ENCODE measurements at regions not wholly inside any gene's neighbourhood (a gene's known extent, or its start where the extent isn't known, plus 50 kb on each side); places are given as distances from the start of the nearest gene placed in this dataset.
A peak's percentile ranks its signal among the peaks of the same experiment; 100 is the strongest.

- Histone ChIP-seq H3K9me2 (no peaks in the 10 kb centered on the region), H3K27ac (ENCODE audit: low read depth in 2 of 2, low read length in 1 of 2) (no peak overlapping the region), H3K9me3 (no peaks in the 10 kb centered on the region), H3K27me3 (ENCODE audit: insufficient read depth) (no peaks in the 10 kb centered on the region), H3K9ac (no peak overlapping the region), H3K4me1 (ENCODE audit: control insufficient read depth in 1 of 2, insufficient read depth in 2 of 2, low read depth in 1 of 2, low read length in 1 of 2) (peaks cover 0 to 4% of the 10 kb centered on the region in 2 experiments; a peak in 1 of 4 replicates), H3K4me2 (no peak overlapping the region), H3K36me3 (replicated peaks in 1 of 2; ENCODE audit: control insufficient read depth in 1 of 2, insufficient read depth in 2 of 2, low read length in 1 of 2) (no peaks in the 10 kb centered on the region), H3F3A (replicated peaks; ENCODE audit: insufficient read depth) (no peaks in the 10 kb centered on the region), H2AFZ (ENCODE audit: low read depth) (no peak overlapping the region), H3K4me3 (ENCODE audit: low read depth in 2 of 2, low read length in 1 of 2) (no peak overlapping the region), H4K20me1 (ENCODE audit: insufficient read depth) (no peaks in the 10 kb centered on the region), H3K79me2 (ENCODE audit: insufficient read depth) (no peaks in the 10 kb centered on the region)
- ChIA-PET CTCF (interaction anchor here (1.0 kb wide), 1 partner anchor 15 kb away, joined by 3 read pairs; no protein-coding TSS in a partner anchor), POLR2A (no interaction called here)
- DNase-seq, result no peak
- TF ChIP-seq, protein P1, sequence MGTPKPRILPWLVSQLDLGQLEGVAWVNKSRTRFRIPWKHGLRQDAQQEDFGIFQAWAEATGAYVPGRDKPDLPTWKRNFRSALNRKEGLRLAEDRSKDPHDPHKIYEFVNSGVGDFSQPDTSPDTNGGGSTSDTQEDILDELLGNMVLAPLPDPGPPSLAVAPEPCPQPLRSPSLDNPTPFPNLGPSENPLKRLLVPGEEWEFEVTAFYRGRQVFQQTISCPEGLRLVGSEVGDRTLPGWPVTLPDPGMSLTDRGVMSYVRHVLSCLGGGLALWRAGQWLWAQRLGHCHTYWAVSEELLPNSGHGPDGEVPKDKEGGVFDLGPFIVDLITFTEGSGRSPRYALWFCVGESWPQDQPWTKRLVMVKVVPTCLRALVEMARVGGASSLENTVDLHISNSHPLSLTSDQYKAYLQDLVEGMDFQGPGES (IDR thresholded peaks at IDR 0.05; ENCODE audit: low read depth, low read length), result no peak
- TF ChIP-seq, protein P2, sequence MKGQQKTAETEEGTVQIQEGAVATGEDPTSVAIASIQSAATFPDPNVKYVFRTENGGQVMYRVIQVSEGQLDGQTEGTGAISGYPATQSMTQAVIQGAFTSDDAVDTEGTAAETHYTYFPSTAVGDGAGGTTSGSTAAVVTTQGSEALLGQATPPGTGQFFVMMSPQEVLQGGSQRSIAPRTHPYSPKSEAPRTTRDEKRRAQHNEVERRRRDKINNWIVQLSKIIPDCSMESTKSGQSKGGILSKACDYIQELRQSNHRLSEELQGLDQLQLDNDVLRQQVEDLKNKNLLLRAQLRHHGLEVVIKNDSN (IDR thresholded peaks at IDR 0.05; ENCODE audit: borderline replicate concordance, low read depth), result no peak
- TF ChIP-seq RCOR1 (IDR thresholded peaks at IDR 0.05; ENCODE audit: low read length), result no peak
- no peak for TF ChIP-seq EP300 (IDR thresholded peaks at IDR 0.05; ENCODE audit: borderline replicate concordance in 1 of 2, low read depth in 1 of 2, low read length in 1 of 2)
- TF ChIP-seq MAX (IDR thresholded peaks at IDR 0.05; ENCODE audit: low read depth), result no peak
- TF ChIP-seq FOSL2 (IDR thresholded peaks at IDR 0.05; ENCODE audit: borderline replicate concordance, low read depth), result no peak
- TF ChIP-seq JUND (IDR thresholded peaks at IDR 0.05), result no peak
- TF ChIP-seq ELF1 (IDR thresholded peaks at IDR 0.05), result no peak
- no peak for TF ChIP-seq SMC3 (IDR thresholded peaks at IDR 0.05; ENCODE audit: low read depth, low read length)
- no peak for TF ChIP-seq FOXJ3 (CRISPR knock-in tag; IDR thresholded peaks at IDR 0.05)
- TF ChIP-seq TCF12 (IDR thresholded peaks at IDR 0.05), result no peak
- TF ChIP-seq NRF1 (IDR thresholded peaks at IDR 0.05; ENCODE audit: low read depth, low read length), result no peak
- TF ChIP-seq CTCF (IDR thresholded peaks at IDR 0.05), result no peak
- no peak for TF ChIP-seq MXI1 (IDR thresholded peaks at IDR 0.05; ENCODE audit: low read depth, low read length)
- WGBS (ENCODE audit: low lambda C conversion rate), result 37% methylated on average over 3 of the region's 5 CpGs
Measured at GRCh38 chr18:47585136-47585535, 333.7 kb upstream of the SKOR2 start.

DNA sequence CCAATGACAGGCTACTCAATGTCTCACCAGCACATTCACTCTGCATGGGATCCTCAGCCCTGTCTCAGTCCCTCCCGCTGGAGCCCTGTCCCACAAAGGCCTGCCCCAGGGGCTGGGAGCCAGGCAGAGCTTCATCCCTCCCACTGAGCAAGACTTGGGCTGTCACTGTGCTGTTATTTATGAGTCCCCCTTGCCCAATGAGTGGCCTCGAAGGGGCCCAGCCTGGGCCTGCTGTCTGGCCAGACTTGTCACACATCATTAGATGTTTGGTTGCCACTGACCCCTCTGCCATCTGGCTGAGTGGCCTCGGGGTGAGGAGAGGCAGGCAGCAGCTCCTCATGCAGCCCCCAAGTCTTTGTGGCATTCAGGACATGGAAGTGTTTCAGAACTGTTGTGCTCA, 330.6 kb upstream of the SKOR2 start:
- CTCF ChIA-PET, result interaction anchor here (1.0 kb wide), 1 partner anchor 167 kb away, joined by 3 read pairs; no protein-coding TSS in a partner anchor
- TF ChIP-seq CTCF (IDR thresholded peaks at IDR 0.05) (no peak), RCOR1 (IDR thresholded peaks at IDR 0.05; ENCODE audit: low read length) (no peak), NFIC (IDR thresholded peaks at IDR 0.05; ENCODE audit: borderline replicate concordance) (no peak), FOXM1 (IDR thresholded peaks at IDR 0.05; ENCODE audit: low read depth) (no peak), NRF1 (IDR thresholded peaks at IDR 0.05; ENCODE audit: low read depth, low read length) (no peak), GATA2 (CRISPR knock-in tag; IDR thresholded peaks at IDR 0.05) (no peak), TCF12 (IDR thresholded peaks at IDR 0.05) (no peak), MXI1 (IDR thresholded peaks at IDR 0.05; ENCODE audit: low read depth, low read length) (no peak), MEF2A (IDR thresholded peaks at IDR 0.05; ENCODE audit: borderline replicate concordance, low read depth) (no peak), MAX (IDR thresholded peaks at IDR 0.05; ENCODE audit: low read depth) (no peak), FOSL2 (IDR thresholded peaks at IDR 0.05; ENCODE audit: borderline replicate concordance, low read depth) (no peak), GABPA (IDR thresholded peaks at IDR 0.05; ENCODE audit: low read depth) (no peak), TEAD4 (IDR thresholded peaks at IDR 0.05; ENCODE audit: borderline replicate concordance, insufficient read depth) (no peak), CHD2 (IDR thresholded peaks at IDR 0.05; ENCODE audit: low read length, partially characterized antibody) (no peak)

More for the DNA sequence above, 330.6 kb upstream of the SKOR2 start:
- Histone ChIP-seq H3K9me2 (no peaks in the 10 kb centered on the region), H3K9ac (no peak overlapping the region), H3K27ac (ENCODE audit: low read depth in 2 of 2, low read length in 1 of 2) (no peak overlapping the region), H3K36me3 (replicated peaks in 1 of 2; ENCODE audit: control insufficient read depth in 1 of 2, insufficient read depth in 2 of 2, low read length in 1 of 2) (no peaks in the 10 kb centered on the region), H3K4me2 (no peak overlapping the region), H3K4me1 (ENCODE audit: control insufficient read depth in 1 of 2, insufficient read depth in 2 of 2, low read depth in 1 of 2, low read length in 1 of 2) (peaks cover 0 to 4% of the 10 kb centered on the region in 2 experiments; a peak in 1 of 4 replicates), H3K79me2 (ENCODE audit: insufficient read depth) (no peaks in the 10 kb centered on the region), H4K20me1 (ENCODE audit: insufficient read depth) (no peaks in the 10 kb centered on the region), H3F3A (replicated peaks; ENCODE audit: insufficient read depth) (no peaks in the 10 kb centered on the region), H3K27me3 (ENCODE audit: insufficient read depth) (no peaks in the 10 kb centered on the region), H3K9me3 (no peaks in the 10 kb centered on the region), H2AFZ (ENCODE audit: low read depth) (no peak overlapping the region), H3K4me3 (ENCODE audit: low read depth in 2 of 2, low read length in 1 of 2) (no peak overlapping the region)
- POLR2A ChIA-PET, result no interaction called here
- WGBS (ENCODE audit: low lambda C conversion rate), result 10% methylated on average over 2 of the region's 3 CpGs
- DNase-seq, result peak; percentile 50

Data from SK-N-SH (cell line).